ENCODE measurements at regions not wholly inside any gene's neighbourhood (a gene's known extent, or its start where the extent isn't known, plus 50 kb on each side); places are given as distances from the start of the nearest gene placed in this dataset.
A peak's percentile ranks its signal among the peaks of the same experiment; 100 is the strongest.

DNA sequence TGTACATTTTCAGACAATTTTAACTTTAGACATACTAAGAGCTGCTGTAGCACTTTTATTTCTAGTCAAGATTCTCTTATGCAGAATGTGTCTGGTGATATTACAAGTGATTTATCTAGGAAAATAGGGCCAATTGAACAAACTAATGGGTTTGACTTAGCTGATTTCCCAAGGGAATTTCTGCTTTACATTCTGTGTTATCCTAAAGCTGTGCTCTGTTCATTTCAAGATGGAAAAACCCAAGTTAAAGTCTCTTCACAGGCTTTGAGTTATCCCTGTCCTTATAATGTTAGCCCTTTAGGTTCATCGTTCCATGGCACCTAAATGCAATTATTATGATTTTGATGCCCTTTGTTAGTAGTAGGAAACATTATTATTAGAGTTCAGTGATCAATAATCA lies 704.9 kb upstream of the CDH18 start:
- Histone ChIP-seq H3K36me3 (replicated peaks in 1 of 2; ENCODE audit: insufficient read depth in 1 of 2, low read depth in 2 of 2) (no peaks in the 10 kb centered on the region), H3K4me3 (no peak overlapping the region), H3K4me1 (no peaks in the 10 kb centered on the region), H3K27me3 (no peaks in the 10 kb centered on the region), H3K9me3 (no peaks in the 10 kb centered on the region), H3K27ac (no peak overlapping the region)
- 59 to 72% methylated on average over 1 of the region's 1 CpG for whole genome bisulfite sequencing, 2 donors
- intact Hi-C loops (cut with DNase I) = no loop called here
- TF ChIP-seq POLR2A (IDR thresholded peaks at IDR 0.05) = no peak
- TF ChIP-seq, protein P1, sequence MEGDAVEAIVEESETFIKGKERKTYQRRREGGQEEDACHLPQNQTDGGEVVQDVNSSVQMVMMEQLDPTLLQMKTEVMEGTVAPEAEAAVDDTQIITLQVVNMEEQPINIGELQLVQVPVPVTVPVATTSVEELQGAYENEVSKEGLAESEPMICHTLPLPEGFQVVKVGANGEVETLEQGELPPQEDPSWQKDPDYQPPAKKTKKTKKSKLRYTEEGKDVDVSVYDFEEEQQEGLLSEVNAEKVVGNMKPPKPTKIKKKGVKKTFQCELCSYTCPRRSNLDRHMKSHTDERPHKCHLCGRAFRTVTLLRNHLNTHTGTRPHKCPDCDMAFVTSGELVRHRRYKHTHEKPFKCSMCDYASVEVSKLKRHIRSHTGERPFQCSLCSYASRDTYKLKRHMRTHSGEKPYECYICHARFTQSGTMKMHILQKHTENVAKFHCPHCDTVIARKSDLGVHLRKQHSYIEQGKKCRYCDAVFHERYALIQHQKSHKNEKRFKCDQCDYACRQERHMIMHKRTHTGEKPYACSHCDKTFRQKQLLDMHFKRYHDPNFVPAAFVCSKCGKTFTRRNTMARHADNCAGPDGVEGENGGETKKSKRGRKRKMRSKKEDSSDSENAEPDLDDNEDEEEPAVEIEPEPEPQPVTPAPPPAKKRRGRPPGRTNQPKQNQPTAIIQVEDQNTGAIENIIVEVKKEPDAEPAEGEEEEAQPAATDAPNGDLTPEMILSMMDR (IDR thresholded peaks at IDR 0.05) = no peak
- ATAC-seq (no peak), DNase-seq (no peak)

DNA sequence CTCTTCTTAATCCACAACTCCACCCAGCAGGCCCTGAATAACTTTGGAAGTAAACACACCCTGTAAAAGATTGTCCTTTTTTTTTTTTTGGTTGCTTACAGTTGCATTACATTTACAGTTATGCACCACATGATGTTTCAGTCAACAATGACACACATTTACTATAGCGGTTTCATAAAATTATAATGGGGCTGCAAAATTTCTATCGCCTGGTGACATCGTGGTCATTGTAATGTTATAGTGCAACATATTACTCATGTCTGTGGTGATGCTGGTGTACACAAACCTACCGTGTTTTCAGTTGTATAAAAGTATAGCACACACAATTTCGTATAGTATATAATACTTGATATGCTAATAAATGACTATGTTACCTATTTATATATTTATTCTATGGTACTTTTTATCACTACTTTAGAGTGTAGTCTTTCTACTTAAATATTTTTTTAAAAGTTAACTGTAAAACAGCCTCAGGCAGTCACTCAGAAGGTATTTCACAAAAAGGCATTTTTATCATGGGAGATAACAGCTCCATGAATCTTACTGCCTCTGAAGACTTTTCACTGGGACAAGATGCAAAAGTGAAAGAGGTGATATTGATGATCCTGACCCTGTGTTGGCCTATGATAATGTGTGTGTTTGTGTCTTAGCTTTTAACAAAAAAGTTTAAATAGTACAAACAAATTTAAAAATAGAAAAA lies 695.4 kb upstream of the CDH18 start:
- peaks cover 8% of the 10 kb centered on the region for H3K4me1 ChIP-seq
- H3K27me3 ChIP-seq = no peaks in the 10 kb centered on the region
- intact Hi-C loops (cut with DNase I) = no loop called here
- TF ChIP-seq, protein P1 (IDR thresholded peaks at IDR 0.05) = no peak
- no peak for TF ChIP-seq POLR2A (IDR thresholded peaks at IDR 0.05)
- H3K27ac ChIP-seq = no peak overlapping the region
- no peak for DNase-seq
- H3K36me3 ChIP-seq (replicated peaks in 1 of 2; ENCODE audit: insufficient read depth in 1 of 2, low read depth in 2 of 2) = no peaks in the 10 kb centered on the region
- no peak for ATAC-seq
- 83 to 85% methylated on average over 5 of the region's 5 CpGs for WGBS, 2 donors
- H3K9me3 ChIP-seq = no peaks in the 10 kb centered on the region
- no peak overlapping the region for H3K4me3 ChIP-seq

DNA sequence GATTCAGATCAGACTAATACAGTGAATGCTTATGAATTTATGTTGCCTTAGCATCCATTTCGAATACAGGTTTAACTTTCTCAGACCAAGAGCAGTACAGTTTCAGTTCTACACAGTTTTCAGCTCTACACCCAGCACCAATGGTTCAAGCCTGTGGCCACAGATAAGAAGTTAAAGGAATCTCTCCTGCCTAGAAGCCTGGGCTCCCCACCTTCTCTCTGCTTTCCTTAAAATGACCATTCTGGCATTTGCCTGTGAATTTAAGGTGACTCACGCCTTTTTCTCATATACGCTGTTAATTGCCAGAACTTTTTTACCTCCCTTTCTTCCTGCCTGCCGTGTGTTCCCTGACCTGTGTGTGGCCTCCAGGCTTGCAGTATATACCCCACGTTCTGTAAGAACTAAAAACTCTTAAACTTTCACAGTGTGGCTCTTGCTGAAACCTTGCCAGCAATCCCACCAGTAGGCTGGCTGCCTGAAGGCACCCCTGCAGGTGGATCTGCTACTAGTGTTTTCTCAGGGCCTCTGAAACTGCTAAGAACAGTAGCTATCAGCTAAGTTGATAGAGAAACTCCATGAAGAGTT lies 692.8 kb upstream of the CDH18 start:
- Histone ChIP-seq H3K9me3 (no peaks in the 10 kb centered on the region), H3K27ac (peak overlapping the region in 1 of 4 donors; percentile 1), H3K27me3 (no peaks in the 10 kb centered on the region), H3K36me3 (replicated peaks in 1 of 2; ENCODE audit: insufficient read depth in 1 of 2, low read depth in 2 of 2) (no peaks in the 10 kb centered on the region), H3K4me1 (peaks cover 8% of the 10 kb centered on the region), H3K4me3 (no peak overlapping the region)
- WGBS, 2 donors = 55 to 61% methylated on average over 5 of the region's 5 CpGs
- no peak for DNase-seq
- intact Hi-C loops (cut with DNase I) = no loop called here
- no peak for TF ChIP-seq POLR2A (IDR thresholded peaks at IDR 0.05)
- TF ChIP-seq, protein P1 (IDR thresholded peaks at IDR 0.05) = no peak
- ATAC-seq = no peak

DNA sequence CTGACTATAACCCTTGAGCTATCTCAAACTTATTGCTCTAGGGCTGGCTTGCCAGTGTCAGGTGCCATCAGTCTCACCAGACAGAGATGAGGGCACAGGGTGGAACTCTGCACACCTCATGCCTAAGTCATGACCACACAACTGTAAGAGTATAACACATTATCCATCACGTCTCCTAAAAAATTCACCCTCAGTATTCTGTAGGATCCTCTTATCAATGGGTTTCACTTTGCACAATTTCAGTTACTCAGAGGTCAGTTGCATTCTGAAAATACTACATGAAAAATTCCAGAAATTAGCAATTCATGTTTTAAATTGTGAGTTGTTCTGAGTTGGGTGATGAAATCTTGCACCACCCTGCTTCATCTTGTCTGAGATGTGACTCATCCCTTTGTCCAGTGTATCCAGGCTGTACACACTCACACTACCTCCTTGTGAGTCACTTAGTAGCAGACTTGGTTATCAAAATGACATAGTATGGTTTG lies 690.9 kb upstream of the CDH18 start:
- TF ChIP-seq, protein P1 (IDR thresholded peaks at IDR 0.05) = no peak
- TF ChIP-seq POLR2A (IDR thresholded peaks at IDR 0.05) = no peak
- 94 to 96% methylated on average over 1 of the region's 1 CpG for WGBS, 2 donors
- Histone ChIP-seq H3K27me3 (no peaks in the 10 kb centered on the region), H3K4me3 (no peak overlapping the region), H3K27ac (no peak overlapping the region), H3K4me1 (peaks cover 8% of the 10 kb centered on the region), H3K36me3 (replicated peaks in 1 of 2; ENCODE audit: insufficient read depth in 1 of 2, low read depth in 2 of 2) (no peaks in the 10 kb centered on the region), H3K9me3 (no peaks in the 10 kb centered on the region)
- ATAC-seq (no peak), DNase-seq (peak in 1 of 4 donors; percentile 2)
- intact Hi-C loops (cut with DNase I) = no loop called here

DNA sequence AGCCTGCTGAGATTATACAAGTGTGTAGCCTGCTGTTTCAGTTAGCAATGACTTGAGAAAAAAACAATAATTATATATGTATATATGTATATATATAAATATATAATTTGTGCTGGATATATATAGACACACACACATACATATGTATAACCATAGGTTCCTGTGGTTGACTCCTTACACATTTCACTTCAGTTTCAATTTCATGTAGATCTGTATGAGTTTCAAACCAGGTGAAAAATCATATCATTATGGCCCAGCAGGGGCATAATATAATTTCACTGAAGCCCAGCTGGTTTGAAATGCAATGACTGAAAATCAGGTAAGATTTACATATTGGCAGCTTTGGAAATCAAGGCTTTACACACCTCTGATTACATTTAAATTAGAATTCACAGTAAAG lies 690.4 kb upstream of the CDH18 start:
- Histone ChIP-seq H3K36me3 (replicated peaks in 1 of 2; ENCODE audit: insufficient read depth in 1 of 2, low read depth in 2 of 2) (no peaks in the 10 kb centered on the region), H3K9me3 (no peaks in the 10 kb centered on the region), H3K4me3 (no peak overlapping the region), H3K27ac (no peak overlapping the region), H3K27me3 (no peaks in the 10 kb centered on the region), H3K4me1 (peaks cover 8% of the 10 kb centered on the region)
- intact Hi-C loops (cut with DNase I) = no loop called here
- DNase-seq = no peak
- no peak for TF ChIP-seq POLR2A (IDR thresholded peaks at IDR 0.05)
- TF ChIP-seq, protein P1 (IDR thresholded peaks at IDR 0.05) = no peak
- ATAC-seq = no peak
